GM21619 (cell line): ENCODE measurements at regions not wholly inside any gene's neighbourhood (a gene's known extent, or its start where the extent isn't known, plus 50 kb on each side); places are given as distances from the start of the nearest gene placed in this dataset.

Experiments
- ATAC-seq: cut with Tn5 transposase; IDR thresholded peaks from one replicate; pipeline ENCODE4 v1.9.1; 2021; ENCODE audit not compliant: unreplicated experiment

DNA sequence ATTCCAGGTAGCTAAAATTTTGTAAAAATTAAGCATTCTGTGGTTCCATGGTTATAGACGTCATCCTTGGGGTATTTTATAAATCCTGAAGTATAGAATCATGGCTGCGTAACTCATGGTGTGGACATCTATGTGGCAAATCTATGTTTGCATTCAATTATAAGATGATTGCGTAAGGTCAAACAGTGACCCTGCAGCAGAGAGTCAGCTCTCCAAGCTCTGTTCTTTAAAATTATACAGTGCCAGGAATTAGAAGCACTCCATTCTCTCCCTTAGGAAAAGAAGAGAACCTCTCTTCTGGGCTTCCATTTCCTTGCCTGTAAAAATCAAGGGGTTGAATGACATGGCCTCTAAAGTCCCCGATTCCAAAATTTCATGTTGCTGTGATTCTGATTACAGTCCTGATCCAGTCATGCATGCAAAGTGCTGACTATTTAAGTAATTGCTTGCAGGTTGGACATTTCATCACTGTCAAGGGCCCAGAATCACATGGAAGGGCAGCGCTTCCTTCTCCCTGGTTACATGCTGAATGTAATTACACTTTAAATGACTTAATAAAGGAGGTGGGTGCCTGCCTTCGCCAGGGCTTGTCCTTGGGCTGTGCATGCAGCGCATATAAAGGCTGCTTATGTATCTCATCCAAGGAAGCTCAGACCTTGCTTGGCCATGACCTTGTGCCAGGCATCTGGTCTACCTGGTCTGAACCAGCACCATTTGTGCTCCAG lies 550.7 kb downstream of the TYW1 start:
- ATAC-seq, result no peak

DNA sequence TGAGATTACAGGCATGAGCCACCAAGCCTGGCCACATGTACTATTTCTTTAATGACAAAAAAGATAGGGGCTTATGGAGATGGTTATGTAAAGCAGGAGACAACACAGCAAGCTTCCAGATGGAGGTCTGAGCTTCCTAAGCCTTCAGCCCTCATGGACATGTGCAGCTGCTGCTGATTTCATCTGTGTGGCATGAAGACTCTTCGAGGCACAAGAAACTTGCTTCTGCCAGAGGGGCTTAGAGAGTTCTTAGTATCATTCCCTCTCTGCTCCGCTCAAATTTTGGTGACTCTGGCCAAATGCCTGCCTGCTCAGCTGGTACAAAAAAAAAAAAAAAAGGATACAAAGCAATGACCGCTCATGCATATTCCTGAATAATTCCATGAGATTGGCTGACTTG lies 552.5 kb downstream of the TYW1 start:
- ATAC-seq, result no peak

DNA sequence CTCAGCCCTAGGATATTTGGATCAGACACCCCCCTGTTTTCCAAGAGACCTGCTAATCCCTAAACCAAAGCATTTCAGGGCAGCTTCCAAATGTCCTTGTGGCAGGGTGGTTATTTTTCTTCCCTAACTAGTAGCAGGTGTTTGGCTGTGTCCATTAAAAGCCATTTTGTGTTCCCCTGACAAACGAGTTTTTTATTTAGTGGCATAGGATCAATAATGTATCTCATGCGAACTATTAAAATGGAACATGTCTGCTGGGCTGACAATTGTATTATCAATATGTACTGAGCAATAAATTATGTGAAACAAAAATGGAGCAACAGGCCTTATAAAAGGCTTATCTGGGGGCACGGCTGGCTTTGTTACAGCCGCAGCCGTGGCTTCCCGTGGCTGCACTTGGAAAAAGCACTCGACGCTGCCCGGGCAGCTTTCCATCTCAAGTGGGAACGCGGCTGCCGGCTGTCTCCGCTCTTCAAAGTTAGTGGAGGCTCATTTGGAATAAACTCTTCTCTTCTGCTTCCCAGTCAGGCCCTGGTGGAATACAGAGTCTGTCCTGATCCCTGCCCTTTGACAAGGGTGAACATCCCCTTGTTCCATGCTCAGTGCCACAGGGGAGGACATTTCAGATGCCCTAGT lies 554.3 kb downstream of the TYW1 start:
- no peak for ATAC-seq

DNA sequence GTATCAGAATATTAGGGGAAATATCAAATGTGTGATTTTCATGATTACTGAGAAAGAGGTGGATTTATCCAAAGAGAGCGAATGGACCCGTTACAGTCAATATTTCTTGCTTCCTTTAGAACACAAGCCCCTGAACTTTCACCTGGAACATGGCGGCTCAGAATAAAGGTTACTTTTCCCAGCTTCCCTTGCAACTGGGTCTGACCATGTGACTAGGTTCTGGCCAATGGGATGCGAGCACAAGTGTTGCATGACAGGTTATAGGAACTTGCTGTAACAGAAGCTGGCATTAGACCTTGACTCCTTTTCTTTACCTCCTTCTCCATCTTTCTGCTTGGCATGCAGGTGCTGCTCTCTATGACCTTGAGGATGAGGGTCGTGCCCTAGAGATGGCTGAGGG lies 556.1 kb downstream of the TYW1 start:
- no peak for ATAC-seq

DNA sequence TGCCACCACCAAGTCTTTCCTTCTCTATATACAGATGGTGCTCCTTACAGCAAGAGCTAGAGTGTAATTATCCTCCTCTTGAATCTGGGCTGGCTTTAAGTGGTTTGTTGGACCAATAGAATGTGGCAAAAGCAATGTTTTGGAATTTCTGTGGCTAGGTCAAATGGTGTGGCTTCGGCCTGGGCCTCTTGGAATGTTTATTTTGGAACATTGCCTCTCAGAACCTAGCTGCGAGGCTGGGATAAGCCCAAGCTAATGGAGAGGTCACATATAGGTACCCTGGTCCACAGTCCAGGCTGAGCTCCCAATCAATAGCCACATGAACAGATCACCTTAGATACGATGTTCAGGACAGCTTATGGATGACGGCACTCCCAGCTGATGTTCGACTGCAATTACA lies 556.7 kb downstream of the TYW1 start:
- no peak for ATAC-seq

DNA sequence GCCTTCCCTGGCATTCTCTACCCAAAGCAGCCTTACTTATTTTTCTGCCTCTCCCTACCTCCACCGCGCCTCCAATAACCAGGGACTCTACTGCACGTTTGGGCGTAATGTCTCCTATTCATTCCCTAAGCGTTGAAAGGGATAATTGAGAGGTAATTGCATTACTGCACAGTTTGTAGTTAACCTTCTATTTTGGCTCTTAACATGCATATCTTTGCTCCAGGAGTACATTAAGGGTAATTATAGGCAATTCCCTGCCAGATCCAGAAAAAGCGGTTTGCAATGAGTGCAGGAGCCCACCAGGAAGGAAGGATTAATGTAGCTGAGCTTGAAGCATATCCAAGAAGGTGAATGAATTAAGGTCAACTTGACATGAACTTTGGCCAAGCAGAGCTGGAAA lies 558.4 kb downstream of the TYW1 start:
- ATAC-seq, result no peak

DNA sequence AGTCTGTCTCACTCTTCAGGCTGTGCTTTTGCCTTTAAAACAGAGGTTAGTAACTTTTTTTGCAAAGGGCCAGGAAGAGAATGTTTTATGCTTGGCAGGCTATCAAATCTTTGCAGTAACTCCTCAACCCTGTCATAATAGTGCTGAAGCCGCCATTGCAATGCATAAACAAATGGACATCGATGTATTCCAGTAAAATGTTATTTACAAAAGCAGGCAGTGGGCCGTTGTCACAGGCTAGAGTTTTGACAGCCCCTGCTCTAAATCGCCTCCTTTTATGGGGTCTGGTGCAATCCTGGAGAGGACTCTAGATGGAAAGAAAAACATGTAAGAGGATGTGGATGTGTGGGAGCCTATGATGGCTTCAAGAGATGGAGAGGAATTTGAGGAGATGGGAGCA lies 568.3 kb downstream of the TYW1 start:
- ATAC-seq, result no peak

DNA sequence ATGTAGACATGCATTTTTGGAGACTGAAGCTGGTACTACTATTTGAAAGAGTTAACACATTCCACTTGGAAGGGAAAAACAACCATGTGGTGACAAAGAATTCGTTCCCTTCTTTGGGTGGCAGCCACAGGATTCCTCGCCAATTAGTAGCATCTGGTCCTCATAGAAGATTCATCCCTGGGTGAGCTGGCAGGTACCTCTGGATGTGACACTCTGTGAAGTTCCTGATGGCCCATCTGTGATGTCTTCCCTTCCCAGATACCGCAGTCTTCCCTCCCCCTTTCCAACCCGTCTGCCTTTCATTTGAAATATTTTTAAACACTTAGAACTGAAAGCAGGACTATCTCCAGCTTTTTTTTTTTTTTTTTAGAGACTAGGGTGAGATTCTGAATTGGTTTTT lies 569.5 kb downstream of the TYW1 start:
- ATAC-seq, result no peak

DNA sequence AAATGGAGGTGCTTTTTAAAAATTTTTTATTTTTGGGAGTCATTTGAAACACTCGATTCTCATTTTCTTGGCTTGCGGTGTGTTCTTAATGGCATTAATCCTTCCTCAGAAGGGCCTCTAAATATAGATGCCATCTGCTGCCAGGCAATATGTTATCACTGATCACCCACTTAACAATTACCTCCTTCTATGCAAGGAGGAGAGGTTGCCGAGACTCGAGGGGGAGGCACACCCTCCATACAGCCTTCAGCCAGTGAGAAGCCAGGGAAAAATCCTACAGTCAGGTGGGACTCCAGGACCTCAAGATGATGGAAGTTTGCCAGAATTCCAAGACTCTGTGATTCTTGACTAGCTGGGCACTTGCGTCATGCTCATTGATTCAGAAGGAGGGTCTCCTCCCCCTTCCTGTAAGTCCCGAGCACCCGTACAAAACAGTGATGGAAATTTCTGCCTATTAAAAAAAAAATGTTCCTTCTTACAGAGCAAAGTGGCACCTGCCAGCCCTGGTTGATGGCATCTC lies 574.5 kb downstream of the TYW1 start:
- no peak for ATAC-seq

DNA sequence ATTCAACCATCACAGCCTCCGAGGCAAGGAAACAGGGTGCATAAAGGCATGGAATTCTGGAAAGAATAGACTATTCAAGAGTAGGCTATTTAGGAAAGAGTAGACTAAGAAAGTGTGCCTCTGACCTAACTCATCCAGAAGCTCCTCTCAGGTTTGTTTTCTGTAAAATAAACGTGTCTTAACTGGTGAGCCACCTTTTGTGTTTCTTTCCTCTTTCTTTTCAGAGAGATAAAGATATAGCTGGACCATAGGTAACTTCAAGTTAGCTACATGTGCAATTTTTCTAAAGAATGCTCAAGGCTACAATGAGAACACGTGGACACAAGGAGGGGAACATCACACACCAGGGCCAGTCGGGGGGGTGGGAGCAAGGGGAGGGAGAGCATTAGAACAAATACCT lies 577.0 kb downstream of the TYW1 start:
- no peak for ATAC-seq

DNA sequence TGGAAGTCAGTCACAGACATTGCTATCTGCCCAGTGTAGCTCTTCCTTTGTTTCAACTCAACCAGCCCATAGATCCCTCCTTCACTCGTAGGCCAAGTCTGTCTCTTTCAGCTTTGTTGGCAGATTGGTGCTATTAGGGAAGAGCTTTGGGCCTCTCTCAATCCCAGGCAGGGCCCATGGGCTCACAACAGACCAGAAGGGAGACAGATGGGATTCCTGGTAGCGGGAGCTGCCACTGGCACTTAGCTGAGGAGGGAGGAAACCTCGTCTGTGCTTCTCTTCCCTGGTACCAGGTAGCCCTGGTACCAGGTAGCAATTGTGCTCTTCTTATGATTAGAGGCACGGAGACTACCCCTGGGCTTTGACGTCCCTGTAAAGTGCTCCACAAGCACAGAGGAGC lies 592.0 kb downstream of the TYW1 start:
- ATAC-seq, result no peak

DNA sequence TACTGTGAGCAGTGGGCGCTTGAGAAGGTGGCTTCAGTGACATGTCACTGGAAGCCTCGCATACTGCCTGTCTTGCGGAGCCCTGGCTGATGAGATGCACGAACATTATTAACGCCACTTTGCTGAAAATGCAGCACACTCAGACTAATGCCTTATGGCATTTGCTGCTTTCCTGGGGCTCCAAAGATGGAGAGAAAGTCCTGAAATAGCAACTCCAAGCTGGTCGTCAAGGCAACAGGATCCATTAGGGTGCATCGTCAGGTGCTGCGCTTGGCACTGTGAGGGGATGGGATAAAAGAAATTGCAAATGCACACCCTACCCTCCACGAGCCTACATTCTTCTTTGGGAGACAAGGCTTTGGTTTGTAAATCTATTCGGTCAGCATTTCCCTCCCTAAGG lies 592.5 kb downstream of the TYW1 start:
- no peak for ATAC-seq

DNA sequence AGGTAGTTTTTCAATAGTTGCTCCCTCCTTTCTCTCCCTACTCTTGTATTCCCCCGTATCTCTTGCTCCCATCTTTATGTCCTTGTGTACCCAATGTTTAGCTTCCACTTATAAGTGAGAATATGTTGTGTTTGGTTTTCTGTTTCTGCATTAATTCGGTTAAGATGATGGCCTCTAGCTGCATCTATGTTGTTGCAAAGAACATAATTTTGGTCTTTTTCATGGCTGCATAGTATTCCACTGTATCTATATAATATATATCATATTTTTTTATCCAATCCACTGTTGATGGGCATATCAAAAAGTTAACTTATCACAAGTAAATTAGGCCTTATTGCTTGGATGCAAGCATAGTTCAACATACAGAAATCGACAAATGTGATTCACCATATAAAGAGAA lies 594.0 kb downstream of the TYW1 start:
- ATAC-seq, result no peak

DNA sequence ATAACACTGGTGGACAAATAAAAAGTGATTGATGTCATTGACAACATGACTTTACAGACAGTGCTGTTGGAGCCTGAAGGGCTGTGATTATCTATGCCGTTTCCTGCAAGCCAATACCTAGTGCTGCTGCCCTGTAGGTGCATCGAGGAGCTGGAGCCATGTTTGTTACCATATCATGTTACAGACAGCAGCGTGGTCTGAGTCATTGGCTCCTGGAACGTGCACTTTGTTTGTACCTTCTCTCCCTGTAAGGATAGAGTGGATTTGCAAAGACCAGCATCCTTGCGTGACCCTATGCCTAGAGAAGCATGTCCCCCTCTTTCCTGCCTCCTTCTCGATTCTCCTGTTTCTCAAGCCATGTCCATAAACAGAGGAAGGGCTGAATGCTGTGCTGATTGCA lies 597.2 kb downstream of the TYW1 start:
- no peak for ATAC-seq

DNA sequence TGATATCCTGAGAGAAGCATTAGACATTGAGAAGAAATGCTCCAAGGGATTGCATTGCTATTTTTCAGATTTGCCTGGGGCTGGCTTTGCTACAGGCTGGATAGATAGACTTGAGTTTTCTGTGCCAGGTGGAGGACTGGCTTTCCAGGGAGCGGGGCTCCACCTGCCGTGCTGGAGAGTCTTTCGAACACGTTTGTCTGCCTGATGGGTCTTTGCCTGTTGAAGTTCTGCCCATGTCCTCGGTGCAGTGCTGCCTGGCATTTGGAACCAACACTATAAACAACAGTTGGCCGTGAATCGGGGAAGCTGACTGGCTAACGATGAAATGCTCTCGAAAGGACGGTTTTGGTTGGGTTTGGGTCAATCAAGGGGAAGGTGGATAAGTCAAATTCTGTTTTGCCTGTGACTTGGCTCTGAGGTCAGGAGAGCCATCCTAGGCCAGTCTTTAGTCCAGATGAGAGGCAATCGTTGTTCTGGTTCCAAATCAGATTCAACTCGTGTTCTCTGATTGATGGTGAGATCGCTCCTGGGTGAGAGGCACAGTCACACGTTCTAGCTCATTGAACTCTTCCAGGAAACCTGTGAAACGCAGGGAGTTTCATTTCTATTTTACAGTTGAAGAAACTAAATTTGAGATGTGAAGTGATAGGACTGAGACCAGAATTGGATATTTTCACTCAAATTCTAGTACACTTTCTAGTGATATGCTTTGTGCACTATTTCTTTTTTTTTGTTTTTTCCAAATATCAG lies 599.0 kb downstream of the TYW1 start:
- no peak for ATAC-seq

DNA sequence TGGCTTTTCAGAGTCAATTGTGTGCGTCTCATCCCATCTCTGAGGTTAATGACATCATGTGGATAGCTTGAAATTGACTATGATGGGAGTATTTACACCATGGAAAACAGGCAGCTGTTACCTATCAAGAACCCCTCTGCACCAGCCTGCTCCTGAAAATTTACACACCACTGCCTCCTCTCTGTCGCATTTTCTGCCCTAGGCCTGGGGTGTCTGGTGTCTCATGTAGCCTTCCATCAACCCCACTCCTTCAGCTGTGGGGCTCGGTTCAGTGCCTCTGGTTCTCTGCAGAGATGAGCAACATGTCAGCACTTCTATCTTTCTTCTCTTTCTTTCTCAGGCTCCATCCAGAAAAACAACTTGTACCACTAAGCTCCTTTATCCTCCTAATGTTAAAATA lies 600.5 kb downstream of the TYW1 start:
- ATAC-seq, result no peak

DNA sequence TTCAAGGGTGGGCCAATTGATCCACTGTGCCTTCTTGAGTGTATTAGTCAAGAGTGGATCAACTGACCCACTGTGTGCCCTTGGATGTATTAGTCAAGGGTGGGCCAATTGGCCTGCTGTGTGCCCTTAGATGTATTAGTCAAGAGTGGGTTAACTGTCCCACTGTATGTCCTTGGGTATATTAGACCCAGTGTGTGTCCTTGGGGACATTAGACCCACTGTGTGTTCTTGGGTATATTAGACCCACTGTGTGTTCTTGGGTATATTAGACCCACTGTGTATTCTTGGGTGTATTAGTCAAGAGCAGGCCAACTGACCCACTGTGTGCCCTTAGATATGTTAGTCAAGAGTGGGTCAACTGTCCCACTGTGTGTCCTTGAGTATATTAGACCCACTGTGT lies 601.8 kb downstream of the TYW1 start:
- no peak for ATAC-seq

DNA sequence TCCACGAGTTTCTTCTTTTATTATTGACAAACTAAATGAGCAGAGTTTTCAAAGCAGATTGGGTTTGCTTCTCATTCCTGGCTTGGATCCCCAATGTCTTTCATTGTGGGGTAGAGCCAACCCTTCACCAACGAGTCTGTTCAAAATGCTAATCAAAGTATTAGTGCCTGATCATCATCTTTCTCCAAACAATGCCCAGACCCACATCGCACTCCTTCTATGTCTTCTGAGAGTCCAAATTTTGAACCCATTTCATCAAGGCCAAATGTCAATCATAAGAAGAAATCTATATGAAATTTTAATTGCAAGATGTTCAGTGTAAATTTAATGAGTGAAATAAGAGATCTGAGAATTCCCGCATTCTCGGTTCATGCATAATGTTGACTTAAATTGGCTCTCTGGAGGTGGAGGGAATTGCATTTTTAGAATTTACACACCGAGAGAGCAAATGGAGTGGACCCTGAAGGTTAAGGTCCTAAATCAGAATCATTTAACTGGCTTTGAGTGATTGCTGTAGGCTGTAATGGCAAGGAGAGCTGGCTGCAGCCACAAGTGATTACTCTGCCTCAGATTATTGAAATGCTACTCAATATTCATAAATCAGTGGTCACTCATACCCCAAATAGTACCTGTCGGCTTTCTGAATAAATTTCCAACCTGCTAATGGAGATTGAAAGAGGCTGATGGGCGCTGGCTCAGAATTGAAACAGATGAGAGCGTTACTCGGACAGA lies 602.9 kb downstream of the TYW1 start:
- no peak for ATAC-seq

DNA sequence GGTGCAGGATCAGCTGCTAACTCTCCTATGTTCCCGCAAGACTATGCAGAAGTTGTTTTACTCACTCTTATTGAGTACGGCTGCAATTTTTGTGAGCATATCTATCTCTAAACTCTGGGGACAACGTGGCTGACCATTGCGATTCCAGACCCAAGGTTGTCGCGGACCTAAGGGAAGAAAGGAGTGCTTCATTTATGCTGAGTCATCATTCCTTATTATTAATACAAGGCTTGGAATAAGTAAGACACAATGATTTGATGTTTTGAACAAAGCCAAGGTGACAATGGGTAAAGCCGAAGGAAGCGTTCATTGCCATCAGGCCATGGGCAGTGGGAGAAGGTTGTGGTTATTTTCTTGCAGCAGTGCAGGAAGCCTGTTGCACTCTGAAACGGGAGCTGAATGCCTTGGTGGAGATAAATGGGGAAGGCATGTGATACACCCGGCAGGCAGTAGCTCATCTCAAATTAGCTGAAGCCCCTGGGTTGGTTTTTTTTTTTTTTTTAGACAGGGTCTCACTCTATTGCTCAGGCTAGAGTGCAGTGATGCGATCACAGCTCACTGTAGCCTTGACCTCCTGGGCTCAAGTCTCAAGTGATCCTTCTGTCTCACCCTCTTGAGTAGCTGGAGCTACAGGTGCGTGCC lies 605.7 kb downstream of the TYW1 start:
- no peak for ATAC-seq

DNA sequence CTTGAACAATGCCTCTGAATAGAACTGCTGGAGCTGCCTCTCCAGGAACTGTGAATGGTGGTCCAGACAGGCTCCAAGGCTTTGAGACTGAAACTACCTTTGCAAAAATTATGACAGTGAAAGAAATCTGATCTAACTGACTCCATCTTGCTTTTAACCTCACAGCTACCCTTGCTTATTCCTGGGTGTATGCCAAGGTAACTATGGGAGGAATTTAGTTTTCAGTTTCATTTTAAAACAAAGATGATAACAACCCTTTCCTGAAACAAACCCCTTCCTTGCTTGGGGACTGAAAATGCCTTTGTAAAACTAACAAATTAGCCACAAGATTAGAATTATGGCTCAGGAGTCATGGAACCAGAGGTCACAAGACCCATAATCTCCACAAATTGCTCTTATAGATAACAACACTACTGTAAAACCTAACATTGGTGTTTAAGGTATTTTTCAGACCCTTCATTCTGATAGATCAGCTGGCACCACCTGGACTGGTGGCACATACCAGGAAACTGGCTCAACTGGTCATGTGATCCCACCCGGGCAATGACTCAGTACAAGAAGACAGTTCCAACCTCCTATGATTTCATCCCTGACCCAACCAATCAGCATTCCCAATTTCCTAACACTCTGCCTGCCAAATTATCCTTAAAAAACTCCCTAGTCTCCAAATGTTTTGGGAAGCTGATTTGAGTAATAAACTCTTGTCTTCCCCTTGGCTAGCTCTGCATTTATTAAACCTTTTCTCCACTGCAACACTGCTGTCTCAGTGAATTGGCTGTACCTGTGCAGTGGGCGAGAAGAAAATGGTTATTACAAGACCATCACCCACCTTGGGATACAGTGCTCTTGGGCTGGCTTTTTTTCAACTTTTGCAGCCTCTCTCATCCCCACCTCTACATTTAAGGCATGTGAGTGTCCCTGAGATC lies 608.1 kb downstream of the TYW1 start:
- ATAC-seq, result no peak
